Psoas muscle (tissue), 7 donors: ENCODE measurements at regions not wholly inside any gene's neighbourhood (a gene's known extent, or its start where the extent isn't known, plus 50 kb on each side); places are given as distances from the start of the nearest gene placed in this dataset.

ENCODE experiments used
- ATAC-seq, 4 donors: fragments of 200-7000 bp; cut with Tn5 transposase; one replicate each; pipeline ENCODE4 v1.9.1; 2020; ENCODE audit warnings: moderate library complexity in 3 of 4, mild to moderate bottlenecking in 2 of 4
- DNase-seq, 2 donors: peaks; one replicate each; pipeline ENCODE4 v3.0.0-alpha.2; 2020
- H3K27ac ChIP-seq: fragments of 200-600 bp; one replicate; pipeline ENCODE4 v1.8.0; 2022
- H3K27me3 ChIP-seq, 3 donors: fragments of 200-600 bp in 1 of 3; one replicate each; pipeline versions ENCODE4 v1.6.1 to v1.8.0; 2013 to 2022; ENCODE audit warnings: low read length in 2 of 3, mild to moderate bottlenecking in 2 of 3, moderate library complexity in 1 of 3; ENCODE audit not compliant: insufficient read depth in 3 of 3
- H3K36me3 ChIP-seq, 2 donors: fragments of 200-600 bp in 1 of 2; one replicate each; pipeline versions ENCODE4 v1.6.1 to v1.8.0; 2013 to 2022; ENCODE audit warnings: low read depth in 1 of 2, mild to moderate bottlenecking in 1 of 2, moderate library complexity in 1 of 2; ENCODE audit not compliant: insufficient read depth in 1 of 2
- H3K4me1 ChIP-seq: fragments of 200-600 bp; one replicate; pipeline ENCODE4 v1.8.0; 2022
- H3K4me3 ChIP-seq: fragments of 200-600 bp; one replicate; pipeline ENCODE4 v1.8.0; 2022; ENCODE audit warnings: mild to moderate bottlenecking
- H3K9me3 ChIP-seq: fragments of 200-600 bp; one replicate; pipeline ENCODE4 v1.8.0; 2022
- CTCF ChIP-seq: fragments of 200-600 bp; IDR thresholded peaks from one replicate; pipeline ENCODE4 v1.8.0; 2022; ENCODE audit warnings: antibody characterized with exemption
- WGBS, 3 donors: extraction: QIAGEN DNeasy Blood & Tissue Kit; methylation state at CpG; one replicate each; pipeline versions ENCODE4 v1.1.6 to v1.1.7; 2013; 5-methylcytosine and 5-hydroxymethylcytosine counted together
- intact Hi-C, 2 donors: fragments of 100-400 bp; cut with DNase I; formaldehyde crosslinking; loops; one replicate each; pipeline versions ENCODE4 v1.11.0 to v1.14.2; 2022
- donor health status: healthy with polysubstance abuse.
- donor health status: DM: no; HTN: no; CAD: no; lungs with moderate emphysema.
- donor health status: Bipolar disorder and iron deficiency.
- donor health status: healthy.
- donor health status: DM: yes; HTN: yes; CAD: no.
- donor health status: DM: no; HTN: no; CAD: no.
- donor health status: DM: yes; HTN: yes; CAD: no.

- intact Hi-C loops, result no loop called here
- no peak for DNase-seq
- H3K4me1 ChIP-seq, result no peaks in the 10 kb centered on the region
- ATAC-seq, result no peak
- H3K27ac ChIP-seq, result no peak overlapping the region
- 84 to 91% (median 86%) methylated on average over 2 of the region's 2 CpGs for WGBS, 3 donors
- H3K36me3 ChIP-seq, result no peaks in the 10 kb centered on the region
- H3K4me3 ChIP-seq, result no peak overlapping the region
- H3K27me3 ChIP-seq, result no peaks in the 10 kb centered on the region
- TF ChIP-seq CTCF, result no peak
- H3K9me3 ChIP-seq, result no peaks in the 10 kb centered on the region
These were observed 1090.7 kb upstream of the MIR17HG start for GRCh38 chr13:90256746-90257145.

GRCh38 chr13:90258129-90258528, 1089.4 kb upstream of the MIR17HG start:
- H3K27me3 ChIP-seq, result no peaks in the 10 kb centered on the region
- no peaks in the 10 kb centered on the region for H3K4me1 ChIP-seq
- no peaks in the 10 kb centered on the region for H3K9me3 ChIP-seq
- H3K27ac ChIP-seq, result no peak overlapping the region
- ATAC-seq (no peak), DNase-seq (no peak)
- no peak for TF ChIP-seq CTCF
- WGBS, 3 donors, result 76 to 90% (median 82%) methylated on average over 1 of the region's 1 CpG
- no peak overlapping the region for H3K4me3 ChIP-seq
- intact Hi-C loops, result no loop called here
- H3K36me3 ChIP-seq, result no peaks in the 10 kb centered on the region

- ATAC-seq (no peak), DNase-seq (no peak)
- Histone ChIP-seq H3K27me3 (no peaks in the 10 kb centered on the region), H3K4me3 (no peak overlapping the region), H3K4me1 (no peaks in the 10 kb centered on the region), H3K36me3 (no peaks in the 10 kb centered on the region), H3K9me3 (no peaks in the 10 kb centered on the region), H3K27ac (no peak overlapping the region)
- intact Hi-C loops, result no loop called here
- TF ChIP-seq CTCF, result no peak
These were observed 1086.1 kb upstream of the MIR17HG start for GRCh38 chr13:90261343-90261742.

GRCh38 chr13:90270226-90270625, 1077.3 kb upstream of the MIR17HG start:
- WGBS, 3 donors, result 59 to 83% (median 73%) methylated on average over 2 of the region's 2 CpGs
- ATAC-seq (no peak), DNase-seq (no peak)
- no peaks in the 10 kb centered on the region for H3K27me3 ChIP-seq
- no peaks in the 10 kb centered on the region for H3K4me1 ChIP-seq
- H3K4me3 ChIP-seq, result no peak overlapping the region
- H3K27ac ChIP-seq, result no peak overlapping the region
- TF ChIP-seq CTCF, result no peak
- intact Hi-C loops, result no loop called here
- H3K36me3 ChIP-seq, result no peaks in the 10 kb centered on the region
- no peaks in the 10 kb centered on the region for H3K9me3 ChIP-seq

GRCh38 chr13:90272356-90272755, 1075.1 kb upstream of the MIR17HG start:
- H3K27me3 ChIP-seq, result no peaks in the 10 kb centered on the region
- 93 to 100% (median 97%) methylated on average over 1 of the region's 1 CpG for WGBS, 3 donors
- no peaks in the 10 kb centered on the region for H3K36me3 ChIP-seq
- H3K9me3 ChIP-seq, result no peaks in the 10 kb centered on the region
- TF ChIP-seq CTCF, result no peak
- H3K4me3 ChIP-seq, result no peak overlapping the region
- no peak overlapping the region for H3K27ac ChIP-seq
- peaks cover 8% of the 10 kb centered on the region for H3K4me1 ChIP-seq
- no peak for ATAC-seq
- intact Hi-C loops, result no loop called here
- no peak for DNase-seq
